ENCODE measurements at regions not wholly inside any gene's neighbourhood (a gene's known extent, or its start where the extent isn't known, plus 50 kb on each side); places are given as distances from the start of the nearest gene placed in this dataset.
"Not testable (repeated sequence)": the region's sequence is repeated elsewhere in the genome, so short reads cannot be mapped to it uniquely, and the experiment has no call there.

DNA sequence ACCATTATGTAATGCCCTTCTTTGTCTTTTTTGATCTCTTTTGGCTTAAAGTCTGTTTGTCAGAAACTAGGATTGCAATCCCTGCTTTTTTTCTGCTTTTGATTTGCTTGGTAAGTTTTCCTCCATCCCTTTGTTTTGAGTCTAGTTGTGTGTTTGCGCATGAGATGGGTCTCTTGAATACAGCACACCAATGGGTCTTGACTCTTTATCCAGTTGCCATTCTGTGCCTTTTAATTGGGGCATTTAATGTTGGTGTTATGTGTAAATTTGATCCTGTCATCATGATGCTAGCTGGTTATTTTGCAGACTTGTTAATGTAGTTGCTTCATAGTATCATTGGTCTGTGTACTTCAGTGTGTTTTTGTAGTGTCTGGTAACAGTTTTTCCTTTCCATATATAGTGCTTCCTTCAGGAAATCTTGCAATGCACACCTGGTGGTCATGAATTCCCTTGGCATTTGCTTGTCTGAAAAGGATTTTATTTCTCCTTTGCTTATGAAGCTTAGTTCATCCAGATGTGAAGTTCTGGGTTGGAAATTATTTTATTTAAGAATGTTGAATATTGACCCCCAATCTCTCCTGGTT lies 416.9 kb downstream of the SPRY2 start:
- peak overlapping the region in 1 of 6 donors; percentile 83 for H3K27ac Mint-ChIP-seq
- H3K36me3 Mint-ChIP-seq = peaks cover 7 to 28% of the 10 kb centered on the region in 2 donors
- not testable (repeated sequence) for H3K4me3 Mint-ChIP-seq; DNase-seq; H3K27me3 Mint-ChIP-seq; ATAC-seq (ENCODE audit: low read depth in 2 of 2); H3K4me1 Mint-ChIP-seq
- H3K9me3 Mint-ChIP-seq = peaks cover 11 to 53% (median 31%) of the 10 kb centered on the region in 7 donors

DNA sequence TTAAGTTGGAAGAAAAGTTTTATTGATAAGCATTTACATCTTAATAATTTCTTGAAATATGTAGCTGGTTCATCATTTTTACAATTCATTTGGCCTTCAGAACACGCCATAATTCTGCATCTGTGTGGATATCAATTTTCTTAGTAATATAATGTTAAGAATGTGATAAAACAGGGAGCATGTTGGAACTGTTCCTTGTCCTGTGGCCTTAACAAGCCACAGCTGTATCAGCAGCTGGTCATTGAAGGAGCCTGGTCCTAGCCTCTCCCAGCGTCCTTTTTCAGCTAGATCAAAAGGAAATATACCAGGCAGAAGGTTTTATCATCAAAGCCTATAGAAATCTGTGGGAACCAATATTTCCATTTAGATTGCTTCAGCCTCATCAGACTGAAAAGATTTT lies 421.8 kb downstream of the SPRY2 start:
- ATAC-seq (ENCODE audit: low read depth in 2 of 2) (no peak), DNase-seq (no peak)
- Mint-ChIP-seq H3K27me3 (no peaks in the 10 kb centered on the region), H3K4me3 (no peak overlapping the region), H3K4me1 (no peaks in the 10 kb centered on the region), H3K36me3 (peaks cover 7 to 15% of the 10 kb centered on the region in 2 donors), H3K9me3 (peaks cover 11 to 39% (median 23%) of the 10 kb centered on the region in 7 donors), H3K27ac (no peak overlapping the region)

DNA sequence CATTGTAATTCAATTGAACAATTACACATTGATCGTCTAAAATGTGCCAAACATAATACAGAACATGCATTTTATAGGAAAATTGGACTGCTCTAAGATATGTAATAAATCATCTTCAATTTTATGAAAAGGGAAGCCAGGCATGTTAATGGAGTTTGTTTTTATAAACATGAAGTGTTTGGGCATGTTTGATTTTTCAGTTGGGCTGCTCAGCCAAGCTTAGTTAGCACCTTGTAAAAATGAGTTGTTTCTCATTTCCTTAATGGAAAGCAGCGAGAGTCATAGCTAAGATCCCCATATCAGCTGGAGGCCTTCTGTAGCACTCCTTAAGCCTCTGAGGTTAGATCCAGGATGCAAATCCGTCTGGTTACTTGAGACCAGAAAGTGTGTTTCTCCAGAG lies 422.3 kb downstream of the SPRY2 start:
- H3K27ac Mint-ChIP-seq = no peak overlapping the region
- H3K4me3 Mint-ChIP-seq = no peak overlapping the region
- no peaks in the 10 kb centered on the region for H3K4me1 Mint-ChIP-seq
- ATAC-seq (ENCODE audit: low read depth in 2 of 2) (no peak), DNase-seq (no peak)
- H3K9me3 Mint-ChIP-seq = peaks cover 7 to 34% (median 19%) of the 10 kb centered on the region in 7 donors
- H3K27me3 Mint-ChIP-seq = no peaks in the 10 kb centered on the region
- H3K36me3 Mint-ChIP-seq = peaks cover 7 to 10% of the 10 kb centered on the region in 2 donors

DNA sequence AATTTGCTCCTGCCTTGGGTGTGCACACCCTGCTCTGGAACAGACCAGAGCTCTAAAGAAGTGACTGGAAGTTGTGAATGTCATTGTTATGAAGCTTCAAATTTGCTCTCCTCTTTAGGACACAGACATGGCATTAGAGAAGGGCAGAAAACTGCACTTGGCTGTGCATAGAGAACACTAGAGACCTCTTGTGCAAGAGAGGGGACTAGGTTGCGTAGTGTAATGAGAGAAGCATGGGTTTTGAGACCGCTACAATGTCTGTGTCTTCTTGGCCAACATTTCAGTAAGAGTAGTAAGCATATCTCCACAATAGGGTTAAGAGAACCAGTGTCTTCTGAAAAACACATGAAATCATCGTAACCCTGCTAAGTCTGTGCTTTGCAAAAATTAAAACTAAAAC lies 423.3 kb downstream of the SPRY2 start:
- Mint-ChIP-seq H3K27me3 (no peaks in the 10 kb centered on the region), H3K4me3 (no peak overlapping the region), H3K9me3 (peaks cover 4 to 24% (median 12%) of the 10 kb centered on the region in 7 donors), H3K36me3 (peaks cover 0 to under 1% of the 10 kb centered on the region in 2 donors), H3K4me1 (no peaks in the 10 kb centered on the region), H3K27ac (no peak overlapping the region)
- ATAC-seq (ENCODE audit: low read depth in 2 of 2) (no peak), DNase-seq (no peak)

DNA sequence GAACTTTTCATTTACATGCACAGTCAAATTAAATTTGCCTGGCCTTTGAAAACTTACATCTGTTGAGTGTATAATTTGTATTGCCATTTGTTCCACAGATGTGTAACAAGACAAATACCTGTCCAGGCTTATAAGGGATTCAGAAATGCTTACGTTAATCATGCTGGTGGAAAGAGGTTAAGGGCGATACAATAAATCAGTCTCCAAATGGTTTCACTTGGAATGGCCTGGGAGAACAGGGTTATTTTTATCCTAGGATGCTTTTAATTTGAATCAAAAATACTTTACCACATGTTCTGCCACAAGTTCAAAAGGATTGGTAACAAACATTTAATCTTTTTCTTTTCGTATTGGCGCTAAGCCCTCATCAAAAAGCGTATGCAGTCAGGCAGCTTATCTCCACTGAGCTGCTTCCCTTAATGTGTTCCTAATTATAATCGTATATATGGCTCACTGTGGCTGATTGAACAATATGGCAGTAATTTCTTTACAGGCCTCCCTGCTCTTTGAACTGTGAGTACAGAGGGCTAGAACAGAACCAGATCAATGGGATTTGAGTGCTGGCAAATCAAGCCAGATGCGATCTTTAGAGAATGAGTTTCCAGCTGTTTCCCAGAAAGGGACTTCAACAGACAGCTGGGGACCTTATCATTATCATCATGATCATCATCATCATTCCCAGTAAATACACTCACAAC lies 425.7 kb downstream of the SPRY2 start:
- H3K27me3 Mint-ChIP-seq = no peaks in the 10 kb centered on the region
- DNase-seq = no peak
- ATAC-seq (ENCODE audit: low read depth in 2 of 2) = no peak
- H3K36me3 Mint-ChIP-seq = no peaks in the 10 kb centered on the region
- H3K4me3 Mint-ChIP-seq = no peak overlapping the region
- H3K4me1 Mint-ChIP-seq = no peaks in the 10 kb centered on the region
- H3K27ac Mint-ChIP-seq = no peak overlapping the region
- H3K9me3 Mint-ChIP-seq = peaks cover 0 to 1% (median 0%) of the 10 kb centered on the region in 7 donors

DNA sequence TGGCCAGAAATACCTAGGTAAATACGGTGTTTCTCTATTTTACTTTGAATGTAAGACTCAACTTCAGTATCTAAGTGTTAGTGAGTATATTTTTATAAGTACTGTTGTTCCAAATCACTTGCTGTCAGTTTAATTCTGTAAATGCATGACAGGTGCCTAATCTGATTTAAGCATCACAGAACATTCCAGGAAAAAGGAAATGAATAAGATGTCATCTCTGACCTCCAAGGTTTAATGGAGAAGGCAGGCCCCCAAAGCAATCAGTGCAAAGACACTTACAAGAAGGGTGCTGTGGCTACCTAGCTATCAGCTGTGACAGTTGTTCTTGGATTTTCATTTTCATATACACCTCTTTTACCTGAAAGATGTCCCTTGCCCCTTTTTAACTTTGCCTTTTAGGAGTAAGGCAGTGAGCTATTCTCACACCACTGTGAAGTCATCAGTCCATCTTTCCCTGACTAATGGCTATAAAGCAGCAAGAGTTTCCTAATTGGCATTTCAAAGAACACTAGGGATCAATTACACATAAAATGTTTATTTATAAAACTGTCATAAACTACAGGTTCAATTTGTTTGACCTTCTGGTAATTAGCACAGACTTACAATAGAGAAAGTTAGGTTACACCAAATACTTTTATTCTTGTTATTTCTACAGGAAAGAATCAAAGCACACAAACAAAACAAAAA lies 427.6 kb downstream of the SPRY2 start:
- DNase-seq = no peak
- Mint-ChIP-seq H3K9me3 (no peaks in the 10 kb centered on the region), H3K27ac (no peak overlapping the region), H3K27me3 (no peaks in the 10 kb centered on the region), H3K4me3 (no peak overlapping the region), H3K4me1 (no peaks in the 10 kb centered on the region), H3K36me3 (no peaks in the 10 kb centered on the region)
- no peak for ATAC-seq (ENCODE audit: low read depth in 2 of 2)

DNA sequence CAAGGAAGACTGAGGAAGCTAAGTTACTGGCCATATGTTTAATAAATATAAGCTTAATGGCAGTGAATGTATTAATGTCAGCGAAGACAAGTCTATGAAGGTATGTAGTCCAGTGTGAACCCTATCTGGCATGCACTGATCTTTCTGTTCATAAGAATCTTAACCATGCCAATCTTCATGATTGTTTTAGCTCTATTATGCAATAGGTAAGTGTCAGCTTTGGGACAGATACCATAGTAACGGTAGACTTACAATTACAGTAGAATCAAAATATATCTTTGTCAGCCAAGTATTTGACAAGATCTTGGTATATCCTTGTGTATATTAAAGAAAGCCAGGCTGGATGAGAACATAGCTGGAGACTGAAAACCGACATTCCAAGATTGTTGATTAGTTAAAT lies 428.5 kb downstream of the SPRY2 start:
- DNase-seq (no peak), ATAC-seq (ENCODE audit: low read depth in 2 of 2) (no peak)
- no peaks in the 10 kb centered on the region for H3K4me1 Mint-ChIP-seq
- H3K27ac Mint-ChIP-seq = no peak overlapping the region
- H3K9me3 Mint-ChIP-seq = peaks cover 0 to 5% (median 3%) of the 10 kb centered on the region in 7 donors
- H3K27me3 Mint-ChIP-seq = no peaks in the 10 kb centered on the region
- no peaks in the 10 kb centered on the region for H3K36me3 Mint-ChIP-seq
- no peak overlapping the region for H3K4me3 Mint-ChIP-seq

DNA sequence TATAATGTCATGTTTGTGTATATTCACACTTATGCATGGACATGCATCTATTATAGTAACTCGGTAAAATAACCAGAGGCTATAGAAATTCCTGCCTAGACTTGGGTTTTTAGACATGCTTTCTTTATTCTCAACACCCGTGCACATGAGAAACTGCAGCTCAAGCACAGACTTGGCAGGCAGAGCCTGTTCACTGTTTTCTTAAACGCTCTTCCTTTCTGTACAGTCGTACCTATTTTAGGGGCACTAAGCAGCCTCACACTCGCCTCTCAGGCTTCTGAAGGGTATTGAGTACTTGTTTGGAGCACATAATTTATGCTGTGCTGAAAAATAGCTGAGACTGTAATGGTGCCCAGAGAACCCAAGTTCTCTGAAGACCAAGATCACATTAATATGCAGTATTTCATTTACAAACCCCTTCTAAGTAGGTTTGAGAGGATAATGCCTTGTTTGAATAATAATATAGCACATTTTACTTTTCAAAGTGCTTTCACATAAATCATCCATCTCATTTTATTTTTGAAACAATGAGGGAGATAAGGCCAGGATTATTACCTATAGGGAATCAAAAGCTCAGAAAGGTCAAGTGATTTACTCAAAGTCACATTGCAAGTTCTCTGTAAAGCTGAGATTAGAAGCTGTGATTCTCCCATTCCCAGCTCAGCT lies 429.9 kb downstream of the SPRY2 start:
- Mint-ChIP-seq H3K27ac (no peak overlapping the region), H3K36me3 (no peaks in the 10 kb centered on the region), H3K9me3 (peaks cover 0 to 5% (median 3%) of the 10 kb centered on the region in 7 donors), H3K27me3 (no peaks in the 10 kb centered on the region), H3K4me1 (no peaks in the 10 kb centered on the region), H3K4me3 (no peak overlapping the region)
- ATAC-seq (ENCODE audit: low read depth in 2 of 2) (no peak), DNase-seq (no peak)

DNA sequence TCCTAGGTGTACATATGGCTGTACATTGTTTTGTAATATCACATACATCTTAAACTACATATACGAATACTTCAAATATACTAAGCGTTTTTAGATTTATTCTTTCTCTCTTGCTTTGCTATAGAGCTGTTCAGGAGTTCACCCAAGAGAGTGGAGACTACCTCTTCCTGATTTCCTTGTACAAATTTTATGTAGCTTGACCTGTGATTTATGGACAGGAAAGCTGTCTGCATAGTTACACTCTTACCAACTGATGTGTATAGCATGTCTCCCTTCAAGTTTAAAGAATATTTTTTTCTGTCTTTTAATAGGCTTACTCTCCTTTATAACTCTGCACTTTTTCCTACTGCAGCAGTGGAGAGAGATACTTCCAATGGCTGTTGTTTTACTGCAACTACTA lies 428.7 kb downstream of the NDFIP2 start:
- Mint-ChIP-seq H3K27ac (no peak overlapping the region), H3K36me3 (no peaks in the 10 kb centered on the region), H3K9me3 (peaks cover 0 to 5% (median 3%) of the 10 kb centered on the region in 7 donors), H3K27me3 (no peaks in the 10 kb centered on the region), H3K4me1 (no peaks in the 10 kb centered on the region), H3K4me3 (no peak overlapping the region)
- DNase-seq = no peak
- no peak for ATAC-seq (ENCODE audit: low read depth in 2 of 2)

DNA sequence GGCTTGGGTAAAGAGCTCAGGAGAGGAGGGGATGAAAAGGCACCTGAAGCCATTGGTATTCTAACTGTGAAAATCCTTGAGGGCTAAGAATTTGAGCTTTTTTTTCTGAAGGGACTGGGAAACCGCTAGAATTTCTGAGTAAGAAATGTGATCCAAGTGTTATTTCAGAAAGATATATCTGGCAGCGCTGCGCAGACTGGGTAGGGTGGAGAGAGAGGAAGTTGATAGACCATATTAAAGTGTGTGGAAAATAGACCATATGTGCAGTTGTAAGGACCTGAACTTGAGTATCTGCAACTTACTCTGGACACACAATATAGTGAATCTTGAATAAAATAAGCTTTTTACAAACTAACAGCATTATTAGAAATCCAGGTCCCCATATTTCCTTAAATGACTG lies 427.4 kb downstream of the NDFIP2 start:
- DNase-seq (no peak), ATAC-seq (ENCODE audit: low read depth in 2 of 2) (no peak)
- Mint-ChIP-seq H3K9me3 (peaks cover 0 to 5% (median 3%) of the 10 kb centered on the region in 7 donors), H3K4me3 (no peak overlapping the region), H3K27me3 (no peaks in the 10 kb centered on the region), H3K36me3 (no peaks in the 10 kb centered on the region), H3K4me1 (no peaks in the 10 kb centered on the region), H3K27ac (no peak overlapping the region)

DNA sequence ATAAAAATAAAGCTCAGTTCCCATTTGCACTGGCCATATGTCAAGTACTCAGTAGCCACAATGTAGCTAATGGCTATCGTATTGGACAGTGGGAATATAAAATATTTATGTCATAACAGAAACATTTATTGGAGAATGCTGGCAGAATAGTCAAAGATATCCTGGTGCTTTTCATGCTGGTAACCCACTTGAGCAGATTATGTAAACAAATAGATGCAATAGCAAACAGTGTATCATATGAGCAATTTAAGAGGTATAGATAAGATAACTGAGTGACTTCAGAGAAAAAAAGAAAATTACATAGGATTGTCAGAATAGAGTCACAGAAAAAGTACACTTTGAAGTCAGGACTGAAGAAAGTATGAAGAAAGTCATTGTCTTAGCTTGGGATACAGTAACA lies 426.6 kb downstream of the NDFIP2 start:
- ATAC-seq (ENCODE audit: low read depth in 2 of 2) = no peak
- Mint-ChIP-seq H3K4me3 (no peak overlapping the region), H3K27me3 (no peaks in the 10 kb centered on the region), H3K9me3 (peaks cover 0 to 5% (median 3%) of the 10 kb centered on the region in 7 donors), H3K36me3 (no peaks in the 10 kb centered on the region), H3K27ac (no peak overlapping the region), H3K4me1 (no peaks in the 10 kb centered on the region)
- no peak for DNase-seq

DNA sequence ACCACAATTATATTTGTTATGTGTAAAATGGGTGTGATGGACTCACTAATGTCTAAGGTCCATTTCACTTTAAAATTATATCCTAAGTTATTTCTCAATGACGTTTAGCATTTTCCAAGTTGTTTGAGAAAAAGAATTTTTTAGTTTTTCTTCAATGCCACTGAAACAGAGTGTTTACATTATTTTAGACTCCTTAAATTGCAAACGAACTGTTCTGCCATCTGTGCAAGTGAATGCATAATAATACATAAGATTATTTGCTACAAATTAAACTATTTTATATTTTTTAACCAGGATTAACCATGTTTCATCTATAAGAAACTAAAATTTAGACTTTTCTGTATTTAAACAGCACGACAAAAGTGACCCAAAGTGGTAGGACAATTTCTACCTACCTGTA lies 425.4 kb downstream of the NDFIP2 start:
- Mint-ChIP-seq H3K4me1 (no peaks in the 10 kb centered on the region), H3K4me3 (no peak overlapping the region), H3K9me3 (peaks cover 0 to 5% (median 3%) of the 10 kb centered on the region in 7 donors), H3K27ac (no peak overlapping the region), H3K27me3 (no peaks in the 10 kb centered on the region), H3K36me3 (no peaks in the 10 kb centered on the region)
- ATAC-seq (ENCODE audit: low read depth in 2 of 2) (no peak), DNase-seq (no peak)

DNA sequence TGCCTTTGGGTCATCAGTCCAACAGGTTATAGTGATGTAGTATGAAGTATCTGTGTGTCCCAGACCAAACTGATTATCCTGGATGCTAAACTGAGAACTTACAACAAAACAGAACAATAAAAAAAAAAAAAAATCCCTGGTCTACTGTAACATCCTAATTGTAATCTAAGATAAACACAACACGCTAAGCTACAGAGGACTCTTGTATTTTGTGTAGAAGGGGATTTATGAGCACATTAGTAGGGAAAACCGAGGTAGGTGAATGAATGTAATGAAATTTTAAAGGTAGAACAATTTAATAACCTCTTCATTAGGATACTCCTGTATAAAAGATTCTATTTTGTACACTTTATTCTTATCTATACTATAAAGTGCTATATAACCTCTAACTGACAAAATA lies 424.1 kb downstream of the NDFIP2 start:
- H3K36me3 Mint-ChIP-seq = no peaks in the 10 kb centered on the region
- ATAC-seq (ENCODE audit: low read depth in 2 of 2) = no peak
- H3K4me1 Mint-ChIP-seq = no peaks in the 10 kb centered on the region
- H3K9me3 Mint-ChIP-seq = peaks cover 0 to 5% (median 3%) of the 10 kb centered on the region in 7 donors
- no peak overlapping the region for H3K4me3 Mint-ChIP-seq
- no peak overlapping the region for H3K27ac Mint-ChIP-seq
- no peaks in the 10 kb centered on the region for H3K27me3 Mint-ChIP-seq
- no peak for DNase-seq

DNA sequence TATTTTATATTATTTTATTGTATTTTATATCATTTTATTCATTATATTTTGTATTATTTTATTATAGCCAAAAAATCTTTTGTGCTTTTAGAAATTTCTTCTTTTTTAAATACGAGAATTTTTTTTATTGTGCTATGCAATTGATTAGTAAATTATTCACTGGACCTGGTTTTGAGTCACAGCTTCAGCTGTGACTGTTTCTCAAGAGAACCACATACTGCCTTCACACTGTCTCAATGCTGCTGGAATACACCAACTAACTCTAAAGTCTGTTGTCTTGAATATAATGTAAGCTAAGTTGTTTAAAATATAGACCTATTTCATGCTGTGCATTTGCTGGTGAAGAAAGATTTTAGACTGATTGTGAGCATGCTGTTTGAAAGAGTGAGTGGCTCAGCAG lies 423.6 kb downstream of the NDFIP2 start:
- no peak overlapping the region for H3K27ac Mint-ChIP-seq
- no peaks in the 10 kb centered on the region for H3K36me3 Mint-ChIP-seq
- peaks cover 0 to 5% (median 3%) of the 10 kb centered on the region in 7 donors for H3K9me3 Mint-ChIP-seq
- H3K4me3 Mint-ChIP-seq = no peak overlapping the region
- no peak for ATAC-seq (ENCODE audit: low read depth in 2 of 2)
- DNase-seq = no peak
- no peaks in the 10 kb centered on the region for H3K4me1 Mint-ChIP-seq
- no peaks in the 10 kb centered on the region for H3K27me3 Mint-ChIP-seq
